HG02610 (cell line): ENCODE measurements at regions not wholly inside any gene's neighbourhood (a gene's known extent, or its start where the extent isn't known, plus 50 kb on each side); places are given as distances from the start of the nearest gene placed in this dataset.
"Not testable (repeated sequence)": the region's sequence is repeated elsewhere in the genome, so short reads cannot be mapped to it uniquely, and the experiment has no call there.

Experiments
- ATAC-seq: cut with Tn5 transposase; IDR thresholded peaks from one replicate; pipeline ENCODE4 v1.9.1; 2021; ENCODE audit warnings: mild to moderate bottlenecking, moderate library complexity; ENCODE audit not compliant: unreplicated experiment

DNA sequence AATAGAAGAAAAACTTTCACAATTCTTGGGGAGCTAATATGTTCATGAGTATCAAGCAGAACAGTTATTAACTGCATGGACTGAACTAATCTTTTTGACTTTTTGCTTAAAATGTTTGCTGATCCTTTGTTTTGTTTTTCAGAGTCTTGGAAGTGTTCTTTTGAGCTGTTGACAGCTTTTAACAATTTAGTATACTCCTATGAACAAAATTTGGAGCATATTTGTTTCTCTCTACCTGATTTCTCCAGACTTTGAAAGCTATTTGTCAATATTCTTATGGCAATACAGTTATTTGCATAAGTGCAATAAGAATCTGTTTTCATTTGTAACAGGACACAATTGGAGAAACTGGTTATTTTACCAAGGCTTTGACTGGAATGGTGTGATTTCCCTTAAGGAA lies 192.0 kb upstream of the ETV3 start:
- ATAC-seq = not testable (repeated sequence)

DNA sequence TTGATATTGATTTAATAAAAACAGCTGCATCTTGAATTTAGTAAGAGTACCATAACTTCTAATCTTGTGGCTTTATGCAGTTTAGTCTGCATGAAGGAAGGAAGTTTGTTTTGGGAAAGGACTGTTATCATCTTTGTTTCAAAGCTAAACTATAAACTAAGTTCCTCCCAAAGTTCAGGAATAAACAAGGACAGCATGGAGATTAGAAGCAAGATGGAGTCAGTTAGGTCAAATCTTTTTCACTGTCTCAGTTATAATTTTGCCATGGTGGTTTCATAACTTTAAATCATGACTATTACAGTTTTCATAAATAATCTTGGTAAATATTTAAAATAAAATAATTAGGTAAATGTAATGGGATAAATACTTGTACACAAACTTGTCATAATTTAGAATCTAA lies 189.9 kb upstream of the ETV3 start:
- ATAC-seq = not testable (repeated sequence)

DNA sequence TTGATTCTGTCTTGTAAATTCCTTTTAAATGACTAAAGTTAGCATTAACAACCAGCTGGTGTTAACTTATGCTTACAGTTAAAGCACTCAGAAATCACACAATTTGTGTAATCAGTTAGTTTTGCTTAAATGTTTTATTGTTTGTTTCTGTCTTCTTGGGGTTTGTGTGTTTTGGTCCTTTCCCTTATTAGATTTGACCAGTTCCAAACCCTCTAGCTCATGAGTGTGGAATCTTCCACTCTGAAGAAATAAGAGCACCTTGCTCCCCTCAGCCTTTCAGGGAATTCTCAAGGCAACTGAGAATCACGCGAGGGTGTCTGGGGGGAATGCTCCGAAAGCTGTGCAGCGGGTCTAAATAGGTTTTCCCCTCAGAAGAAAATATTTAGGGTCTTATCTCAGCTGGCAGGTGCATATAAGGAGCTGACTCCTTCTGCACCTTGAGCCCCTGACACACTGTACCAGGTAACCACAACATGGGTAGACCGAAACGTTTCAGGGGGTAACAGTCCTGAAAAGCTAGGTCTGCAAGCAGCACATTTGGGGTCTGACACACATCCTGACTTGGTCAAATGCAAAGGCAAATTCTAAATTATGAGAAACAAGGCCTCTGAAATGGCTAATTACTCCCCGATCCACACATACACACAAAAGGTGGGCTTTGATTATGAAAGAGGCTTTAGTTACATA lies 188.1 kb upstream of the ETV3 start:
- no peak for ATAC-seq

DNA sequence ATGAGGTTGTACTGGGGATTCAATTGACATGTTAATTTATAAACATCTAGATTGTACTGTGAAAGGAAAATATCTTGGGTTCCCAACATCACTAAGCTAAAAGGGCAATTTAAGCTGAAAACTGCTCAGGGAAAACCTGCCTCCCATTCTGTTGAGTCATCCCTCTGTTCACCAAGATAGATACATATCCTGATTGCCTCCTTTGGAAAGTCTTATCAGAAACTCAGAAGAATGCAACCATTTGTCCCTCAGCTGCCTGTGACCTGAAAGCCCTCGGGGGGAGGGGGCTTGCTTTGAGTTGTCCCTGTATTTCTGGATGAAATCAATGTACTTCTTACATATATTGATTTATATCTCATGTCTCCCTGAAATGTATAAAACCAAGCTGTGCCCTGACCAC lies 187.0 kb upstream of the ETV3 start:
- no peak for ATAC-seq

DNA sequence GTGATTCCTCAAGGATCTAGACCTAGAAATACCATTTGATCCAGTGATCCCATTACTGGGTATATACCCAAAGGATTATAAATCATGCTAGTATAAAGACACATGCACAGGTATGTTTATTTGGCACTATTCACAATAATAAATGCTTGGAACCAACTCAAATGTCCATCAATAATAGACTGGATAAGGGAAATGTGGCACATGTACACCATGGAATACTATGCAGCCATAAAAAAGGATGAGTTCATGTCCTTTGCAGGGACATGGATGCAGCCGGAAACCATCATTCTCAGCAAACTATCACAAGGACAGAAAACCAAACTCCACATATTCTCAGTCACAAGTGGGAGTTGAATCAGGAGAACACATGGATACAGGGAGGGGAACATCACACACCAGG lies 183.8 kb upstream of the ETV3 start:
- not testable (repeated sequence) for ATAC-seq

DNA sequence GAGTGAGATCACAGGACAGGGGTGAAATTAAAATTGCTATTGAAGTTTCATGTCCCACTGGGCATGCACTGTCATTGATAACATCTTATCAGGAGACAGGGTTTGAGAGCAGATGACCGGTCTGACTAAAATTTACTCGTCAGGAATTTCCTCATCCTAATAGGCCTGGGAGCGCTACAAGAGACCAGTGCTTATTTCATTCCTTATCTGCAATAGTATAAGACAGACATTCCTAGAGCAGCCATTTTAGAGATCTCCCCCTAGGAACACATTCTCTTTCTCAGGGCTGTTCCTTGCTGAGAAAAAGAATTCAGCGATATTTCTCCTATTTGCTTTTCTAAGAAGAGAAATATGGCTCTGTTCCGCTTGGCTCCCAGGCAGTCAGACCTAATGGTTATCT lies 181.4 kb upstream of the ETV3 start:
- no peak for ATAC-seq

DNA sequence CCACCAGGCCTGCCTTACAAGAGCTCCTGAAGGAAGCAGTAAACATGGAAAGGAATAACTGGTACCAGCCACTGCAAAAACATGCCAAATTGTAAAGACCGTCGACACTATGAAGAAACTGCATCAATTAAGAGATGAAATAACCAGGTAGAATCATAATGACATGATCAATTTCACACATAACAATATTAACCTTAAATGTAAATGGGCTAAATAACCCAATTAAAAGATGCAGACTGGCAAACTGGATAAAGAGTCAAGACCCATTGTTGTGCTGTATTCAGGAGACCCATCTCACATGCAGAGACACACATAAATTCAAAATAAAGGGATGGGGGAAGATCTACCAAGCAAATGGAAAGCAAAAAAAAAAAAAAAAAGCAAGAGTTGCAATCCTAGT lies 179.0 kb upstream of the ETV3 start:
- ATAC-seq = not testable (repeated sequence)

DNA sequence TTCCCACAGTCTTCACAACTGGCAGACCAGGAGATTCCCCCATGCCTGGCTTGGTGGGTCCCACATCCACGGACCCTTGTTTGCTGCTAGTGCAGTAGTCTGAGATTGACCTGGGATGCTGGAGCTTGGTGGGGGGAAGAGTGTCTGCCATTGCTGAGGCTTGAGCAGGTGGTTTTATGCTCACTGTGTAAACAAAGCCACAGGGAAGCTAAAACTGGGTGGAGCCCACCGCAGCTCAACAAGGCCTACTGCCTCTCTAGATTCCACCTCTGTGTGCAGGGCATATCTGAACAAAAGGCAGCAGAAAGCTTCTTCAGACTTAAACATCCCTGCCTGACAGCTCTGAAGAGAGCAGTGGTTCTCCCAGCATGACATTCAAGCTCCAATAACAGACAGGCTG lies 177.3 kb upstream of the ETV3 start:
- ATAC-seq = no peak

DNA sequence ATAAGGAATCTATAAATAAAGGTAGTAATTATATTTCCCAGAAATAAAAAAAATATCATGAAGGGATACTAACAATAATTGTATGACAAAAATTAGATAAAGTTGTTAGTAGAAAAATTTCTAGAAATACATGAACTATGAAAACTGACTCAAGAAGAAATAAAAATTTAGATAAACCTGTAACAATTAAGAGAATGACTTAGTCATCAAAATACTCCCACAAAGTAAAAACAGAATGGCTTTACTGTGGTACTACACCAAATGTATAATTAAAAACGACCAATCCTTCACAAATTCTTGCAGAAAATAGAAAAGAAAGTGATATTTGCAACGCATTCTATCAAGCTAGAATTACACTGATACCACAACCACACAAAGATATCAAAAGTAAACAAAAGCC lies 176.2 kb upstream of the ETV3 start:
- no peak for ATAC-seq

DNA sequence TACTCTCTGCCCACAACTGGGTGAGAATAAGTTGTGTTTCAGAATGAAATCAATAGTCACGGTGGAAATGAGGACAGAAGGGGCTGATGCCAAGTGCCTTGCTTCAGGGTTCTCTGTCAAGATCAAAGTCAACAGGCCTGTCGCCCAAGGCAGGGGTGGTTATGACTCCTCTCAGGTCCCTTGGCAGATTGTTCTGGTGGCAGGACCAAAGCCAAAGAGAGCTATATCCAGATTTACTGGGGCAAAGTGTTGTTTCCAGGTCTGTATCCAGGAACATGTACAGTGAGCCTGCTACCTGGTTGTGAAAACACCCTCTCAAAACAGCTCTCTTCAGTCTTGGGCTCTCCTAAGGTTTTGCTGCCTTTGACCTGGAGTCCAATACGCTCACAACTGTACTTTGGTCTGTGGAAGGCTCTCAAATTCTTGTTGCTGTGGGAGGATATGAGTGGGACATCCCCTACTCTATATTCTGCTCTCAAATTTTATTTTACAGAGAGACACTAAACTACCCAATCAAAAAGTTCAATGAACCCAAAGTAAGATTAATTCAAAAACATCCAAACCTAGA lies 175.1 kb upstream of the ETV3 start:
- no peak for ATAC-seq

DNA sequence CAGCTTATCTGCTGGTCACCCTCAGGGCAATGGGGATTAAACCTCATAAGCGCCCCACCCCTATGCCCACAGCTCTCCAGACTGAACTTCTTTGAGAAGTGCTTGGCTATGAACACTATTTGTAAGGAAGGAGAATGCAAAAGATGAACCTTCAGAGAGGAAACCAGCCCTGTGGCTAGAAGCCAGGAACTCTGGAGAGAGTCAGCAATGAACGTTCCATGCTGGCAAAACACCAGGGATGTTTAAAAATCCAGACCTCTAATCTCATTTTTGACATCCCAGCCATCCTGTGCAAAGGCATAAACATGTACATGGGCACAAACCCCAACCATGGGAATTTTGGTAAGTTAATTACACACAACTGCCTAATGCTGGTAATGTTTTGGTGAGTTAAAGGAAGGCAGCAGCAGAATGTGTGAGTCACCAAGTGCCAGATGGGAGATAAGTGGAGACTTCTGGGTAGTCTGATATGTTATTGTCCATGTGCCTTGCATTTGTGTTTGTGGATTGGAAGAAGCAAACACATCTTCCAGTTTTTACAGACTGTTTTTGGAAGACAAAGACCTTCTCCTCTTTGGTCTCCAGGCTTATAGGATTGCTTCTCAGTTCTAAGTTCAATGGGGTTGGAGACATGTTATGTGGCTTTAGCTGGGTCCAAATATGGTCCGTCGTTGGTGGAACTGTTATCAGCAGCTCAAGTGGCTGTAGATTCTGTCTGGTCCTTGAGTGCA lies 174.1 kb upstream of the ETV3 start:
- ATAC-seq = no peak

DNA sequence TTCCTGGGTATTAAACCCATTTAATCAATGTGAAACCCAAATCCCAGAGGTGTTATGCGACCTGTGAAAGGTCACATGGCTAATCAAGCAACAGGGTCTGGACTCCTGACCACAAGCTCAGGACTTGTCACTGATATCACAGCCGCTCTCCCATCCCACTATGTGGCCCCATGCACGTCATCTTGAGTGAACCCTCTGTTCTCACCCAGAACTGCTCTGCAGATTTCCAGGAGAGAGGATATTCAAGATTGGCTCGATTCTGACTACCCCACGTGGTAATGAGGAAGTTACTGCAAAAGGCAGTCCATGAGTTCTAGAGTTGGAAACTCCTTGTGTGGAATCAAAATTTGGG lies 173.5 kb upstream of the ETV3 start:
- no peak for ATAC-seq

DNA sequence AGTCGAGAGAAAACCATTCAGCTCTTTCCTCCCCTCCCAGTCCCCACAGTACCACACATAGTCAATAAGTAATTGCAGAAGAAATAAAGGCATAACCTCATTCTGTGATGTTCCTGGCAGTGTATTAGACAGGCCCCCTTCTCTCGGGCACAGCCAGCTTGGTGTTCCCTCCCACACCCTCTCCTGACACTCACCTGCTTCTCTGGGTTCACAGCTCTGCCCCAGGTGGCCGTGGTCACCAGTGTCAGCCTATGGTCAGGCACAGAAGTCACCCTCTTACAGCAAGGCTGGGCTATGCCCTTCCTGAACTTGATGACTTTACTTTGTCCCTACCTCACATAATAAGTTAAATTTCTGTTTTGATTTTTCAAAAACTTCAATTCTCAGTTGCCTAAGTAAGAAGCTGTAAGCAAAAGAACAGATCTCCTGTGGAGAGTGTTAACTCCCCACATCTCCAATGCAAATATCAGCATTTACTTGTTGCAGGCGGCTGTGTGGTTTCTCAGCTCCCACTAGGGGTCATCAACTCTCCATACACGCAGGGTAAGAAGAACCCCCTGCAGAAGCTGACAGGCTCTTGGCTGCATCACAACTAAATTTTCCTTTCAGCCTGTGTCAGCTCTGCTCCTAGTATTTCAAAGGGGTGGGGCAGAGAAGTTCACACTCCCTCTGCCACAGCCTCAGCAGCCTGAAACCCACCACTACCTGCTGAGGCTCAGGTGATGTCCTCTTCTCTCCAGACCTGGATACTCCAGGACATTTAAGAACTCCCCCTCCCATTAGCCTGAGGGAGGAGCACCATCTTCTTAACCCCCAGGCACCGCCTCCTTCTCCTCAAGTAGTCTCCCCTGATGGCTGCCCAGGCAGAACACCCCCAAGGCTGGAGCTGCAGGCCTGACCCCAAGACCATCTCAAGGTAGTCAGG lies 172.9 kb upstream of the ETV3 start:
- not testable (repeated sequence) for ATAC-seq

DNA sequence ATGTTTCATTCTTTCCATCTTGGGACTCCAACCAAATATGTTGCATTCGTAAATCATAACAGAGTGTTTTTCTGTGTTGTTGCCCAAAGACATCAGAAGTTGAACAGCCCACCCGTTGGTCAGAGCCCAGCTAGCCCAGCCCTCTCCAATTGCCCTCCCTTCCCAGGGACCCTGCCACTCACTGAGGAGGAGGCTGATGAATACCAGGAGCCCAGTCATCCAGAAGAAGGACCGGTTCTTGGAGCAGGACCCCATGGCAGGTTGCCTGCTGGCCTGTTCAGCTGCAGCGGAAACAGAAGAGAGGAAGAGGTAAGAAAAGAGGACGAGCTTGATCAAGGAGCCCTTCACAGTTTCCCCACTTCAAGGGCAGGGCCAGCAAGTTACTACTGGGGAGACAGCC lies 172.2 kb upstream of the ETV3 start:
- no peak for ATAC-seq

DNA sequence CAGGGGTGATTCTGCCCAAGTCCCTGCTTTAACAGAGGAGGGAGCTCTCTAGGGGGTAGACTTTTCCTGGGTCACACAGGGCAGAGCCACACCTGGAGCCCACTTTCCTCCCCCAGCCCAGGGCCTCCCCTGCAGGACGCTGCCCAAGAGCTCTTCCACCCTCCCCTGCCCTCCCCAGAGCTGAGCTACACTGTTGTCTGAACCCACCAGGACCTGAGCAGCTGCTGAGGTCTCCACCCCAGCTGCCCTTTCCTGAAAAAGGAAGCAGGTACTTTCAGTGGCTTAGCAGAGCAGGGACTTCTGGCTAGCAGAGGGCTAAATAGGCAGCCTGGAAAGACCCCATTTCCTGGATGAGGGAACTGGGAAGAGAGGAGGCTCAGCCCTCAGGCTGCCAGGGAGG lies 169.3 kb upstream of the ETV3 start:
- ATAC-seq = no peak

DNA sequence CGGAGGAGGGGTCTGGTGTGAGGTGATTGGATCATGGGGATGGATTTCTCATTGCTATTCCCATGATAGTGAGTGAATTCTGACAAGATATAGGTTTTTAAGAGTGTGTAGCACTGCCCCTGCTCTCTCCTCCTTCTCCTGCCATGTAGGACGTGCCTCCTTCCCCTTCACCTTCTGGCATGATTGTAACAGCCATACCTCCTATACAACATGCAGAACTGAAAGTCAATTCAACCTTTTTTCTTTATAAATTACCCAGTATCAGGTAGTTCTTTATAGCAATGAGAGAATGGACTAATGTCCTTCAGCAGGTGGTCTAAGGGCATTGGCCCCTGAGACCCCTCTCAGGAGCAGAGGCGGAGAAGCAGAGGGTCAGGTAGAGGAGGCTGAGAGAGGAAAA lies 168.7 kb upstream of the ETV3 start:
- no peak for ATAC-seq

DNA sequence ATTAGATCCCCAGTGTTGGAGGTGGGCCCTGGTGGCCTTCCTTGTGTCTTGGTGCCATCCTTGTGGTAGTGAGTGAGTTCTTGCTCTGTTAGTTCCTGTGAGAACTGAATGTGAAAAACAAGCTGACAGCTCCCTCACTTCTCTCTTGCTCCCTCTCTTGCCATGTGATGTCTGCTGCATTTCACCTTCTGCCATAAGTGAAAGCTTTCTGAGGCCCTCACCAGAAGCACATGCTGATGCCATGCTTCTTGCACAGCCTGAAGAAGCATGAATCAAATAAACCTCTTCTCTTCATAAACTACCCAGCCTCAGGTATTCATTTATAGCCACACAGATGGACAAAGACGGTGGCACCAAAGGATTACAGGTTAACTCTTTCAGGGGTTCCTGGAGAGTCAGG lies 166.1 kb upstream of the ETV3 start:
- ATAC-seq = no peak

DNA sequence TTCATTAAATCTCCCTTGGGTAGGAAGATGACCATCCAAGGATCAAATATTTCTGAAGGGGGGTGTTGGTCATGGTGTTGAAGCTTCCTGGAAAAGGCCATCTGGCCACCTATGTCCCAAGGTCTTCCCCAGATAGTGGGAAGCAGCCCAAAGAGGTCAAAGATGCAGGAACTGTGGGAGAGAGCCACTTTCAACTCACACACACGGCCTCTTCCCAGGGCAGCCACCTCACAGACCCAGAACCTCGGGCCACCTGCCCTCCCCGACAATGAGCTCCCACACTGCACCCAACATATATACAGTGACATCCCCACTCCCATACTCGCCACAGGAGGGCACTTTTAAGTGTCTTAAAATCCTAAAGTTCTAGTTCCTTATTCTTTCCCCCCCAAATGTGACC lies 164.5 kb upstream of the ETV3 start:
- ATAC-seq = no peak

DNA sequence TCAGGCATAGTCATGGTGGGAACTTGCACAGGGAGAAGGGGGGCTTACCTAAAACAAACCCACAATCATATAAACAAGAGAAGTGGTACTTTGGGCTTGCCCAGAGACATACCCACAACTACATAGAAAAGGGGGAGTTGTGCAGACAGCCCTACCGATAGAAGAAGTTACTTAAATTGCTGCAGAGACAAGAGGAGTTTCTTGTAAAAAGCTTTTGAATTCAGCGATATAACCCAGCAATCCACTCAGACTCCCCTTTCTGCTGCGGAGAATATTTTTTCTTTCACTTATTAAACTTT lies 164.0 kb upstream of the ETV3 start:
- no peak for ATAC-seq

DNA sequence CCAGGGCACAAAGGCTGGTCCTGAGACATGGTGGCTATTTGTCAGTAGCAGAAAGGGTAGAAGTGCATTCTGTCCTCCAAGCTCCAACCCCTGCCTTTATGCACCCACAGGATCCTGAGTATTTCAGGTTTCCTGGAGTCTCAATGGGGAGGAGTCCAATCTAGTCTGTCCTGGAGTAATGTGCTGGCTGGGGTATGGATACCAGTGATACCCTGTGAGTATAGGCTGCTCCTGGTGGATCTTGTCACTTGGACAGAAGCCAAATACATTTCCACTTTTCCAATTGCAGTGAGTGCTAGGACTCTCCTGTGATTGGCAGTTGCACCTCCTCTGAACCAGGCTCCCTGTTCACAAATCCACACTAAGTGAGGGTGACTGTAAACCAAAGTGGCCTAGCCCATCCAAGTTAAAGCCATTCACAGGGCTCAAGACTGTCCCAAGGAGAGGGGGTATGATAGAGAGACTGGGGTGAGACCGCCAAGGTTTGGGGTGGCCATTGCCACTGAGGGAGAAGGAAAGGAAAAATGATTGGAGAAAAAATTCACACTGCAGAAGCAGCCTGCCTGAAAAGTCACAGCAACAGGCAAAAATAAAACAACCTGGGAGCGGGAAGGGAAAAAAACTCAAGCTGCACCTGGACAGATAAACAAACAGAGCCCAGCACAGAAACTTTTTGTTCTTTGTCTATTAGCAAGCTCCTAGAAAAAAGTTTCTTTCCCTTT lies 163.4 kb upstream of the ETV3 start:
- ATAC-seq = no peak
